Anterior cingulate cortex (tissue), 58 donors: ENCODE measurements at regions not wholly inside any gene's neighbourhood (a gene's known extent, or its start where the extent isn't known, plus 50 kb on each side); places are given as distances from the start of the nearest gene placed in this dataset.
"Not testable (repeated sequence)": the region's sequence is repeated elsewhere in the genome, so short reads cannot be mapped to it uniquely, and the experiment has no call there.

Experiments
- DNase-seq, 58 donors: peaks; one replicate each; lab custom pipeline; 2025; lab: John Stamatoyannopoulos, UW

DNA sequence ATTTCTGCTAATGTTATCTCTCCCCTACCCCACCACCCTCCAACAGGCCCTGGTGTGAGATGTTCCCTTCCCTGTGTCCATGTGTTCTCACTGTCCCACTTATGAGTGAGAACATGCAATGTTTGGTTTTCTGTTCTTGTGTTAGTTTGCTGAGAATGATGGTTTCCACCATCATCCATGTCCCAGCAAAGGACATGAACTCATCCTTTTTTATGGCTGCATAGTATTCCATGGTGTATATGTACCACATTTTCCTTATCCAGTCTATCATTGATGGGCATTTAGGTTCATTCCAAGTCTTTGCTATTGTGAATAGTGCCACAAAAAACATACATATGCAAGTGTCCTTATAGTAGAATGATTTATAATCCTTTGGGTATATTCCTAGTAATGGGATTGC lies 104.5 kb downstream of the ZNF33B start:
- DNase-seq: not testable (repeated sequence)

DNA sequence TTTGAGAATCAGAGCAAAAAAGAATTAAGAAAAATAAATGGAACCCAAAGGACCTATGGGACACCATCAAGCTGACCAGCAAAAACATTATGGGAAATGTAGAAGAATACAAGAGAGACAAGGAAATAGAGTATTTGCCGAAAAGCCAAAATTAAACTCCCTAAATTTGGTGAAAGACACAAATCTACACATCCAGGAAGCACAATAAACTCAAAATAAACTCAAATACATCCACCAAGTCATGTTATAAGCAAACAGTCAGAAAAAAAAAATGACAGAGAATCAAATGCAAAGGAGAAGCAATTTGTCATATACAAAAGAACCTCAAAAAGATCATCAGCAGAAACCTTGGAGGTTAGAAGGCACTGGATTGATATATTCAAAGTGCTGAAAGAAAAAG lies 105.4 kb downstream of the ZNF33B start:
- no peak for DNase-seq

DNA sequence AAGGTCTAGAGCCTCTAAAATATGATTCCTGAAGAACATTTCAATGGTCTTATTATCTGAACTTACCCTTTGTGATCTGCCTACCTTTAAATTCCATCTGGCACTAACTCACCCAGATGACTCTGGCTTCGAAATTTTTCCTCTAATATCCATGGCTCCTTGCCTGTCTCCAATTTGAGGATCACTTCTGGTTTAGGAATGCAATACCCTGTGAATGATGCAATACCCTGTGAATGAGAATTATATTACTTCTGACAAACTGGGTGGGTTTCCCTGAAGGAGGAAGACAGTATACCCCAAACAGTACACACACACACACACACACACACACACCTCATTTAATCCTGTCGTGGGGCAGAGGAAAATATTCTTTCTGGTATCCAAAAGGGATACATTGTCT lies 115.3 kb downstream of the ZNF33B start:
- no peak for DNase-seq

DNA sequence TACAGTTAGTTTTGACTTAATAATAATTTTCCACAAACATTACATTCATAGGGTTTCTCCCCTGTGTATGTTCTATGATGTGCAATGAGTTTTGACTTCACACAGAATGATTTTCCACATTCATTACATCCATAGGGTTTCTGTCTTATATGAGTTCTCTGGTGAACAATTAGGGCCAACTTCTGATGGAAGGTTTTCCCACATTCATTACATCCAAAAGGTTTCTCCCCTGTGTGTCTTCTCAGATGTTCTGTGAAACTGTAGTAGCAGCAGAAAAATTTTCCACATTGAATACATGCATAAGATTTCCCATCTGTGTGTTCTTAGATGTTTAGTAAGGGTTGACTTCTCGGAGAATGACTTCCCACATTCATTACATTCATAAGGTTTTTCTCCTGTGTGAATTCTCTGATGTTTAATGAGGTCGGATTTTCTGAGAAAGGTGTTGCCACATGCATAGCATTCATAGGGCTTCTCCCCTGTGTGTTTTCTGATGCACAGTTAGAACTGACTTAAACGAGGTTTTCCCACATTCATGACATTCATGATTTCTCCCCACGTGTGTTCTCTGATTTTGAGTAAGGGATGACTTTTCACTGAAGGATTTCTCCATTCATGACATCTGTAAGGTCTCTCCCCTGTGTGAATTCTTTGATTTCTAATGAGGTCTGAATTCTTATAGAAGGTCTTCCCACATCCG lies 118.5 kb downstream of the ZNF33B start:
- no peak for DNase-seq

DNA sequence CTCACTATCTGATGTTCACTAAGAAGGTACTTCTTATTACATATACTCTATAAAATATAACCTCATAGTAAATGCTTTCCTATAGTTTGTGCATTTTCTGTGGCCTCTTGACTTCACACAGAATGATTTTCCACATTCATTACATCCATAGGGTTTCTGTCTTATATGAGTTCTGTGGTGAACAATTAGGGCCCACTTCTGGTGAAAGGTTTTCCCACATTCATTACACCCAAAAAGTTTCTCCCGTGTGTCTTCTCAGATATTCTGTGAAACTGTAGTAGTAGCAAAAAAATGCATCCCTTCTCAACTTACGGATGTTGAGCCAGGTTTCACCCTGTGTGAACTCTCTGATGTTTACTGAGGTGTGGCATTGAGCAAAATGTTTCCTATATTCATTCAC lies 119.3 kb downstream of the ZNF33B start:
- no peak for DNase-seq

DNA sequence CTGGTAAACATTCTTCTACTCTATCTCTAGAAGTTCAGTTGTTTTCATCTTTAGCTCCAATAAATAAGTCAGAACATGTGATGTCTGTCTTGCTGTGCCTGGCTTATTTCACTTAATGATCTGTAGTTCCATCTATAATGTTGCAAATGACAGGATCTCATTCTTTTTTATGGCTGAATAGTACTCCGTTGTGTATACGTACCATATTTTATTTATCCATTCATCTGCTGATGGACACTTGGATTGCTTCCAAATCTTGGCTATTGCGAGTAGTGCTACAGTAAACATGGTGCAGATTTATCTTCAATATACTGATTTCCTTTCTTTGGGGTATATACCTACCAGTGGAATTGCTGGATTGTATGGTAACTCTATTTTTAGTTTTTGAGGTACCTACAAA lies 124.4 kb downstream of the ZNF33B start:
- DNase-seq: no peak

DNA sequence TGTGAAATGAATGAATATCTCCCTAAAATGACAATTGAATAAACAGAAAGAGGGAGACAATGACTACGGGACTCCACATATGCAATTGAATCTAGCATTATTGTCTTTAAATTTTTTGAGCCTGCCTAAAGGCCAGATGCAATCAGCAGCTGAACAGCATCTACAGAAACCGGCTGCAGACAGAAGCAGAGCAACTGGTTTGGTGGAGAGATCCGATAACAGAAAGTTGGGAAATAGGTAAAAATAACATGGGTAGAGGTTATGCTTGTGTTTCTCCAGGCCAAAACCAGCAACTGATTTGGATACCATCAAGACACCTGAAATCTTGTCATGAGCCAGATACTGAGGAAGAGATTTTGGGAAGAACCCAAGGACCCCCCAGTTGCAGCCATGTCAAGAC lies 146.6 kb downstream of the ZNF33B start:
- no peak for DNase-seq

DNA sequence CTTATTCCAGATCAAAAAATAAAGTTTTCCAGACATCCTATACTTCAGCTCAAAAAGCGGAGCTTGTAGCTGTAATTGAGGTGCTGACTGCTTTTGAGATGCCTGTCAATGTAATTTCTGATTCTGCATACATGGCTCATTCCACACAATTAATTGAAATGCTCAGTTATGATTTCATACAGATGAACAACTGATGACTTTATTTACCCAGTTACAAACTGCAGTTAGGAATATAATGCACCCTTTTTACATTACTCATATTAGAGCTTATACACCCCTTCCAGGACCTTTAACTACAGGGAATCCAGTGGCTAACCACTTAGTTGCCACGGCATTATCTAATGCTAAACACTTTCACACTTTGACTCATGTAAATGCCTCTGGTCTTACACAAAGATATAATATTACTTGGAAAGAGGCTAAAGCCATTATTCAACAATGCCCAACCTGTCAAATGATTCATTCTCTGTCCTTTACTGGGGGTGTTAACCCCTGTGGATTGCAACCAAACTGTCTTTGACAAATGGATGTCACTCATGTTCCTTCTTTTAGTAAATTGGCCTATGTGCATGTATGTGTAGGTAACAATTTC lies 147.3 kb downstream of the ZNF33B start:
- no peak for DNase-seq

DNA sequence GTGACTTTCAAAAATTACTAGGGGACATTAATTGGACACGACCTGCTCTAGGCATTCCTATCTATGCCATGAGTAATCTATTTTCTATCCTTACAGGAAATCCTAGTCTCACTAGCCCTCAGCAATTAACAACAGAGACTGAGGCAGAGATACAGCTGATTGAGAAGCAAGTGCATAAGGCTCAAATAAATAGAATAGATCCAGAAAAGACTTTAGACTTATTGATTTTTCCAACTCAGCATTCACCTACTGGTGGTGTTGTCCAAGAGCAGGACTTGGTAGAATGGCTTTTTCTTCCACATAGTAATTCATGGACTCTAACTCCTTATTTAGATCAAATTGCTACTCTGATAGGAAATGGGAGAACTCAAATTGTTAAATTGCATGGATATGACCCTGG lies 148.0 kb downstream of the ZNF33B start:
- no peak for DNase-seq

DNA sequence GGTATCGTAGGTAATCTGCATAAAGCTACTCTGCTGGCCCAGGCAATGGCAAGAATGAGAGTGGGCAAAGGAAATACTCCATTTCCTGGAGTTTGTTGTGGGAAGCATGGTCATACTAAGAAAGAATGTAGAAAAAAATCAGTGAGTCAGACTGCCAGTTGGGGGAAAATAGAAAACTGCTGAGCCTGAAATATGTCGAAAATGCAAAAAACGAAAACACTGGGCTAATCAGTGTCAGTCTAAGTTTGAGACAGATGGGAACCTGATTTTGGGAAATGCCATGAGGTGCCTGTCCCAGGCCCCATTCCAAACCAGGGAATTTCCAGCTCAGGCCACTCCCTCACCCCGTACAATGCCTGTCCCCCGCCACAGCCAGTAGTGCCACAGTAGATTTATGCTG lies 150.0 kb downstream of the ZNF33B start:
- no peak for DNase-seq

DNA sequence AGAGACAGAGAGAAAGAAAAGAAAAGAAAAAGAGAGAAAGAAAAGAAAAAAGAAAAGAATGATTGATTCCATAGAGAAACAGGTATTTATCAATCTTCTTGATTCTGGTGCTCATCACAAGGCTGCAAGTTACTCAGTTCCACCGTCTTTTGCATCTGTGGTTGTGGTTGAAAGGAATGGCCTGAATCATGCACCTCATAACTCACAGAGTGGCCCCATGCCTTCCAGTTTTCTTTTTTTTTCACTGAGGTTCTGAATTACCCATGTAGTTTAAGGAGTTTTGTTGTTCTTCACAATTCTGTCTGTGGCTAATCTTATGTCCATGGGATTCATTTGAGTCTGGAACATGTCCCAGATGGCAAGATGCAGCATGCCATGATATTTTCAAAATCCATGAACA lies 156.0 kb downstream of the ZNF33B start:
- DNase-seq: no peak

DNA sequence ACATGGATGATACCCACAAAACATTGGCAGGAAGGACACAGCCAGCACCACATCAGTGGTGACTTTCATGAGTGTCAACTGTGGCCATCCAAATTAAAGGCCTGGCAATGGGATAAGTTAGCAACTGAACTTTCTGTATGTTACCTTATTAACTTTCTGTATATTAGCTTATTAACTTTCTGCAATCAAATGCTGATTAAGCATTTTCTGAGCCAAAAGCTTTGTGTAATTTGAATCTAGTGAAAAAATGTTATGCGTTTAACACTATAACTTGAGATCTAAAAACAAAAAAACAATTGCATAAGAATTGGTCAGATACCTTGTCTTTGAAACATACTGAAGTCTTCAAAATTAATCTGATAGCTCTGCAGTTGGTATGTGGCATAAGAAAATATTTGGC lies 159.3 kb downstream of the ZNF33B start:
- no peak for DNase-seq

DNA sequence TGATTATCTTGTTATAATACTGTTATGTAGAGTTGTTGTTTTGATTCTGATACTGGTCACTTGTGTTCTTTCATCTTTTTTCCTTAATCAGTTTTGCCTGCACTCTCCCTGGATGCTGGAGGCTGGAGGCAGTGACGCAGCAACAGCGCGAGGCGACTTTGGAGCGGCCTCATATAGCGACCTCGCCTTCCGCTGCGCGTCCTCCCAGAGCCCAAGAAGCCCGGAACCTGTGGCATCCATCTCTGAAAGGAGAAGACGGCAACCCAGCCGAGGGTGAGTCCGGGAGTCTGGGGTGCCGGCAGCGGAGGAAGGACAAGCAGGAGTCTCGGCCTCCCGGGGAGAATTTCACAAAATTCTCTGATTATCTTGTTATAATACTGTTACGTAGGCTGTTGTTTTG lies 161.2 kb downstream of the ZNF33B start:
- DNase-seq: no peak

DNA sequence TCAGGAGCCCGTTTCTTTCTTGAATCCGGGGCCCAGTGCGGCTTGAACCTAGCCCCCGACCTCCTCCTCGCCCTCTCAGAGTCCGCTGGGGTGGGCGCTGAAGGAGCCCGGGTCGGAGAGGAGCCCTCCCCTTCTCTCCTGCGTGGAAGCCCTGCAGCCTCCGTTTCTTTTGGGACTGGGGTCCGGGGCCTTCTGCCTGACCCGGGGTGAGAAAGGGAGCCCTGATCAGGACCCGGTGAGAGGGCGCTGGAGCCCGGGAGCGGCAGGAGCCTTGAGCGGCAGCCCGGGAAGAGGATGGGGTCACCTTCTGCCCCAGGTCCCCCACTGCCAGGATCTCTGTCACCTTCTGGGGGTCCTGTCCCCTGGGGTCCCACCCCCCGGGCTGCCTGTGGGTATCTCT lies 162.3 kb downstream of the ZNF33B start:
- DNase-seq: peak in 2 of 58 donors; percentile 12 to 27

DNA sequence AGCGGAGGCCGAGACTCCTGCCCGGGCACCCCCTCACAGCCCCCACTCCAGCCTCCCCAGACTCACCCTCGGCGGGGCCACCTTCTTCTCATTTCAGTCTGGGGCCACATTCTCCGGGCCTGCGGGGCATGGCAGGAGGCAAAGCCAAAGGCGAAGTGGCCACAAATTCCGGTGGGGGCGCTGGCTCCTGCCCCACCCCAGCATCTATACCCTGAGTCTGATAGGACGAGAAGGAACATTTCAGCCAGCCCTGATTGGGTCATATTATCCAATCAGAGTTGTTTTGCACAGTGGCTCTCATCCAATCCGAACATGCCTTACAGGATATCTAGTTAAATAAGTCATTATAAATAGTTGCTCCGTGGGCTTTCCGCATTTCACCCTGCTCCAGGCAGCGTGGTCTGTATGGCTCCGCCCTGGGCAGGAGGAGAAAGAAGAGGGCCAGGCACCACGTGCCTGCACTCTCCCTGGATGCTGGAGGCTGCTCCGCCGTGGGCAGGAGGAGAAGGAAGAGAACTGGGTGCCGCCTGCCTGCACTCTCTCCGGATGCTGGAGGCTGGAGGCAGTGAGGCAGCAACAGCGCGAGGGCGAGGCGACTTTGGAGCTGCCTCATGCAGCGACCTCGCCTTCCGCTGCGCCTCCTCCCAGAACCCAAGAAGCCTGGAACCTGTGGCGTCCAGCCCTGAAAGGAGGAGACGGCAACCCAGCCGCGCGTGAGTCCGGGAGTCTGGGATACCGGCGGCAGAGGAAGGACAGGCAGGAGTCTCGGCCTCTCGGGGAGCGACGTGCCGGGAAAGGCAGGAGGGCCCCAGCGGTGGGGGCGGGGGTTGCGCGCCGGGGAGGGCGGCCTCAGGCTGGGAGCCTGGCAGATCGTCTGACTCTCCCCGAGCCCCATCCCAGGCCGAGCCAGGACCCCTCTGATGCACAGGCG lies 162.9 kb downstream of the ZNF33B start:
- peak in 16 of 58 donors; percentile 2 to 58 (median 29) for DNase-seq

DNA sequence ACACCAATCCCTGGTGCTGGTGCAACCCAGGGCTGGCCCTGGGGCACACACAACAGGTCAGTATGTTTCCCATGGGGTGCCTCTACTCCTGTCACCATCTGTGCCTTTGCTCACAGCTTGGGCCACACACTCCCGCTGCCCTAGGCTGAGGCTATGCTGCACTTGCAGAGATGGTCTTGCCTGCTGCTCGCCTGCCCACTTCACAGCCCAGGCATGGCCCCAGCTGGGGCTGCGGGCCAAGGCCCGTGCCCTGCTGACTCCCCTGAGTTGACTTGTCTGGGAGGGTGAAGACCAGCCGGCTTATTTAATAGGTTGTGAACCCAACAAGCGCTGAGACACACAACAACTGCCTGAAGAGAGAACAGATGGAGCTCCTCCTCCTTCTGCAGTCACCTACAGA lies 184.1 kb downstream of the ZNF33B start:
- DNase-seq: no peak

DNA sequence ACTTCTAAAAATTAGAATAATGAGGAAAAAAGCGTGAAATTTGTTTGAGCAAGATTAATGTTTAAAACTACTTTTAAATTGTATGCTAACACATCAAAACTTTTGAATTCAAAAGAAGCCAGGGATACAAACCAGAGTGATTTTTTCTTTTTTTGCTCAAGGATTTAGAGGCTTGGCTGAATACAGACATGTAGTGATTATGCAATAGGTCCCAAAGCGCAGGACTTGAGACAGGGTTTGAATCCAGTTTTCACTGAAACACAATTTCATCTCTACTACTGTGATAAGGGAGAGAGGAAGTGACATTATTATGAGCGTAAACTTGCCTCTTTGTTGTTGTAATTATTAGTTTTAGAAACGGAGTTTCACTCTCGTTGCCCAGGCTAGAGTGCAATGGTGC lies 207.3 kb downstream of the ZNF33B start:
- DNase-seq: no peak

DNA sequence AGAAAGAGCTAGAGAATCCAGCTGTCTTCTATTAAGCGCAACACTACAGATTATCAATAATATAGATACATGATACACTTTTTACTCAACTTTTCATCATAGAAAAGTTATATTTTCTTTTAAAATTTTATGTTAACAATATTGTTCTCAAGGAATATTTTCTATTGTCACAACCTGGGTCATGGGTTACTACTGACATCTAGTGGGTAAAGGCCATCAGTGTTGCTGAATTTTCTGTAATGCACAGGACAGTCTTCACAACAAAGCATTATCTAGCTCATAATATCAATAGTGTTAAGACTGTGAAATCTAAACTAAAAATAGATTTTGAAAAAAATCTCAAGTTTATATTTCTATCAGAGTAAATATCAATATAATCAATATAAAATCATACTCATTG lies 209.8 kb downstream of the ZNF33B start:
- DNase-seq: no peak

DNA sequence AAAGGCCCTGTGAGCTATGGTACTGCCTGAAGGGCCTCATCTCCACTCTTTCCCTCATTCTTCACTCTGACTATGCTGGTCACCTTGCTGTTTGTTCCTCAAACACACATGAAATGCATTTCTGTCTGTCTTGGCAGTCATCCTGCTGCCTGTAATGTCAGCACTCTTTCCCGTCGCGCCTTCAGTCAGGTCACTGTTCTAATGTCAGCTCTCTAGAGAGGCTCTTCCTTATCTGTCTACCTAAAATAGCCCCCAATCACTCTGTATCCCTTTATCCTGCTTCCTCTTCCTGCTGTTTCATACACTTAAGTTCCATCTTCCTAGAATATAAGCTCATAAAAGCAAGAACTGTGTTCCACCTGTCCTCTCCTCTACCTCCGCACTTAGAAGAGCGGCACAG lies 215.5 kb downstream of the ZNF33B start:
- DNase-seq: no peak

DNA sequence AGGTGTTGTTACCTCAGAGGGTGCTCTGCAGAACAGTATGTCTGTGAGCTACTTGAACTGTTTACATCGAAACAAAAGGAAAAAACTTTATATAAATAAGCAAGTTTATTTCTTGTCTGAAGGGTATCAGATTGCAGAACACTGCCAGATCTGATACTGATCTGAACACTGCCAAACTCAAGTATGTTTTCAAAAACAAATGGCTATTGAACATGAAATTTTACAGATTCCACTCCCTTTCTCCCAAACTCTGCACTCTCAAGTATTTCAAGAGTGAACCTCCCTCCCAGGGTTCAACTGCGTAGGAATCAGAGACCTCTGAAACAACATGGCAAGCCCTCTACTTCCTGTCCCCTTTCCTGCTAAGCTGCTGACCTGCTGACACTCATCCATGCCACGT lies 216.6 kb downstream of the ZNF33B start:
- DNase-seq: no peak

DNA sequence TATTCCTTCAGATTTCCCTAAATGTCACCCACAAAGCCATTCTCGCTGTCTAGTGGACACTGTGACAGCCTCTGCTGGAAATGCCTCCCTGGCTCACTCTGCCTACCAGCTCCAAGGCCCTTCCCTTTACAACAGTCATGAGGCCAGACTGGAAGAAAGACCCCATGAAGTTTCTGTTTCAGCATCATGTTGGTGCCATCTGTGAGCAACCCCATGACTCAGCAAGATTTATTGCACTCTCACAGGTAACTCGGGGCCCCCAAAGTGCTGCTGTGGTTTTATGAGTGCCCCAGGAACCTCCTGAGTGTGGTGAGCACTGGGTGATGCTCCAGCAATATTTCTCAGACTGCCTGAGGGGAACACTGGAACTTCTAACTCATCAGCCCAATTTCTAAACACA lies 218.6 kb downstream of the ZNF33B start:
- DNase-seq: no peak
